ENCODE measurements at regions not wholly inside any gene's neighbourhood (a gene's known extent, or its start where the extent isn't known, plus 50 kb on each side); places are given as distances from the start of the nearest gene placed in this dataset.
A peak's percentile ranks its signal among the peaks of the same experiment; 100 is the strongest.
"Not testable (repeated sequence)": the region's sequence is repeated elsewhere in the genome, so short reads cannot be mapped to it uniquely, and the experiment has no call there.

DNA sequence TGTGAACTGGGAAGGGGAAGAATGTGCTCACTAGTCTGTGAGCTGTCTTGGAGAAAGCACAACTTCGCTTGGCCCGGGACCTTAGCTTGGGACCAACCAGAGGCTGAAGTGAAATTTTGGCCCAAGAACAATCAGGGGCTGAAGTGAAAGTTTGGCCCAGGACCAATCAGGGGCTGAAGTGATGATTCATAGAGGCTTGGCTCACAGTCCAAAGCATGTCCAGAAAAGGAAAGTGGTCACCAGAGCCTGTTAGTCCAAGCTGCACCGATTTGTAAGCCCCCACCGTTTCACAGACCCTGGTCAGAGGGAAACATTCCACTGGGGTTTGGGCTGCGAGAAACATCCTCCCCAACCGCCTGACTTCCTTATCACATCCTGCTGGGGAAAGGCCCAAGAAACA is 763.3 kb downstream of the SPATA31A7 start:
- in situ Hi-C loops (cut with HindIII; ENCODE audit: low sequenced_read_pairs); H3K4me3 ChIP-seq (ENCODE audit: low read depth, low read length): not testable (repeated sequence)
- DNase-seq (ENCODE audit: low read depth, low spot score) = peak; percentile 86

DNA sequence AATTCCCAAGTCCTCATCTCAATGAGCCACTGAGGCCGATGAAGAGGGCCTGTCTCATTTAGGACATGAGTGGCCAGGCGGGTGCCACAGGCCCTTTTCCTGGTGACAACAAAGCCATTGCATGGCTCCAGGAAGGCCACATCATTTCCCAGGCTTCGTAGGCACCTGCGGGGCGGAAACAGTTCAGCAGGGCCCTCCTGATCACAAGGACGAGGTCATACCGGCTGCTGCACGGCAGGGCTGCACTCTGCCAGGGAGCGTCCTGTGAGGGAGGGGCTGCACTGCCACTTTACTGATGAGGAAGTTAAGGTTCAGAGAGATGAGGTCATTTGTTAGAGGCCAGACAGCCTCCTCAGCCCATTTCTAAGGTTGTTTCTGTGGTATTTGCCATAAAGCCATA is 781.8 kb downstream of the SPATA31A7 start:
- DNase-seq (ENCODE audit: low read depth, low spot score); in situ Hi-C loops (cut with HindIII; ENCODE audit: low sequenced_read_pairs): not testable (repeated sequence)

DNA sequence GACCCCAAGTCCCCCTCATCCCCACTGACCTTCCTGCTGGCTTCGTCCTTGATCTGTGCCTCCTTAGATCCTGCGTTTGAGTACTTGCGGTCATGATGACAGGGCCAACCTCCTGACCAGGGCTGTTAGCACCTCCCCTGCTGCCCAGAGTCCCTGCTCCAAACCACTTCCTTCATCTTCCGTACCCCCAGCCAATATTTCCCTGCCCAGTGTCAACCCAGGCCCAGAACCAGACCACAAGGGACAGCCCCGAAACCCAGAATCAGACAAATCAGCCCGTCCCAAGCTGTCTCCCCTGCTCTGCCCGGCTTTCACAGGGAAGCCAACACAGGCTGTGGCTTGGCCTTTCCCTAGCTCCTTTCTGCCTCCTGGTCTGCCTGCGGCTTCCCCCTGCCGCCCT is 784.7 kb downstream of the SPATA31A7 start:
- DNase-seq (ENCODE audit: low read depth, low spot score); in situ Hi-C loops (cut with HindIII; ENCODE audit: low sequenced_read_pairs); H3K4me3 ChIP-seq (ENCODE audit: low read depth, low read length): not testable (repeated sequence)

More for the DNA sequence above, 781.8 kb downstream of the SPATA31A7 start:
- not testable (repeated sequence) for H3K4me3 ChIP-seq (ENCODE audit: low read depth, low read length)

DNA sequence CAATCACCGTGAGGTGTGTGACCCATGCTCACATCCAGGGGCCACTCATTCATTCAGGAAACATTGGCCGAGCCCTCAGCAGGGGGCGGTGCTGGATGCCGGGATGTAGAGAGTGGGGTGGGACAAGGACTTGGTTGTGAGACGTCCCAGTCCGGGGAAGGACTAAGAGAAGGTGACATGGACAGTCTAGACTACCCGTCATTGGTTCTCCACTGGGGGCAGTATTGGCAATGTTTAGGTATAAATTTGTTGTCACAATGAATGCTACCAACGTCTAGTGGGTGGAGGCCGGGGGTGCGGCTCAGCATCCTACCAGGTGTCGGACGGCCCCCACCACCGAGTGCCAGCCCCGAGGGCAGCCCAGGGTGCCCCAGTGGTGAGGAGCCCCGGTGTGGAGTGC is 786.5 kb downstream of the SPATA31A7 start:
- H3K4me3 ChIP-seq (ENCODE audit: low read depth, low read length); in situ Hi-C loops (cut with HindIII; ENCODE audit: low sequenced_read_pairs); DNase-seq (ENCODE audit: low read depth, low spot score): not testable (repeated sequence)

DNA sequence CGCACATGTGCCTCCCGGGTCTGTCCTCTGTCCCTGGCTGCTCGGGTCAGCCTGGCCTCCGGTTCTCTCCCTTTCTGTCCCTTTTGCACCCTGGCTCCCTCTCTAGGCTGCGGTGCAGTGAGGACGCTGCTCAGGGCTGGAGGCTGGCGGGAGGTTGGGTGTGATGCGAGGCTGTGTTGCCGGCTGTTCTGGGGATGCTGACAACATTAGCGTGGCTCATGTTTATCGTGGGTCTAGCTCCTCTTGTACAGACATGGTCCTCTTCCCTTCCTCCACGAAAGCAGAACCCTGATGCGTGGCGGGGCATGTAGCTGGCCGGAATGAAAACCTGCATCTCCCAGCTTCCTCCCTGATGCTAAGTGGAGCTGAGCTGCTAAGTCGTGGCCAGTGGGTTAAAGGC is 792.9 kb downstream of the SPATA31A7 start:
- H3K4me3 ChIP-seq (ENCODE audit: low read depth, low read length); in situ Hi-C loops (cut with HindIII; ENCODE audit: low sequenced_read_pairs); DNase-seq (ENCODE audit: low read depth, low spot score): not testable (repeated sequence)

DNA sequence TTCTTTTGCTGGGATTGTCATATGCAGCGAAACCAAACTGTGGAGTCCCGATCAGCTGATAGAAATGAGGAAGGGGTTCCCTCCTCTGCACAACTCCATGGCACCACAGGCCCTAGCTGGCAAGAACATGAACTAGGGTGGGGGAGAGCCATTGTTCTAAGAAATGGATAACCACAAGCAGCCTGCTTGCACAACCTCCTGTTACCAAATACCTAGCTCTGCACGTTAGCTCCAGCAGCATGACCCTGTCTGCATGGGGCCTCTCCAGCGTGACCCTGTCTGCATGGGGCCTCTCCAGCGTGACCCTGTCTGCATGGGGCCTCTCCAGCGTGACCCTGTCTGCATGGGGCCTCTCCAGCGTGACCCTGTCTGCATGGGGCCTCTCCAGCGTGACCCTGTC is 793.6 kb downstream of the SPATA31A7 start:
- DNase-seq (ENCODE audit: low read depth, low spot score); in situ Hi-C loops (cut with HindIII; ENCODE audit: low sequenced_read_pairs); H3K4me3 ChIP-seq (ENCODE audit: low read depth, low read length): not testable (repeated sequence)

DNA sequence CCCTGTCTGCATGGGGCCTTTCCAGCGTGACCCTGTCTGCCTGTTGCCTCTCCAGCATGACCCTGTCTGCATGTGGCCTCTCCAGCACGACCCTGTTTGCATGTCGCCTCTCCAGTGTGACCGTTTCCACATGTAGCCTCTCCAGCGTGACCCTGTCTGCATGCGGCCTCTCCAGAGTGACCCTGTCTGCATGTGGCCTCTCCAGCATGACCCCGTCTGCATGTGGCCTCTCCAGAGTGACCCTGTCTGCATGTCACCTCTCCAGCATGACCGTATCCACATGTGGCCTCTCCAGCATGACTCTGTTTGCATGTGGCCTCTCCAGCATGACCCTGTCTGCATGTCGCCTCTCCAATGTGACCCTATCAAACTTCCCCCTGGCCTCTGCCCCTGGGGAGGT is 794.1 kb downstream of the SPATA31A7 start:
- H3K4me3 ChIP-seq (ENCODE audit: low read depth, low read length); DNase-seq (ENCODE audit: low read depth, low spot score); in situ Hi-C loops (cut with HindIII; ENCODE audit: low sequenced_read_pairs): not testable (repeated sequence)

DNA sequence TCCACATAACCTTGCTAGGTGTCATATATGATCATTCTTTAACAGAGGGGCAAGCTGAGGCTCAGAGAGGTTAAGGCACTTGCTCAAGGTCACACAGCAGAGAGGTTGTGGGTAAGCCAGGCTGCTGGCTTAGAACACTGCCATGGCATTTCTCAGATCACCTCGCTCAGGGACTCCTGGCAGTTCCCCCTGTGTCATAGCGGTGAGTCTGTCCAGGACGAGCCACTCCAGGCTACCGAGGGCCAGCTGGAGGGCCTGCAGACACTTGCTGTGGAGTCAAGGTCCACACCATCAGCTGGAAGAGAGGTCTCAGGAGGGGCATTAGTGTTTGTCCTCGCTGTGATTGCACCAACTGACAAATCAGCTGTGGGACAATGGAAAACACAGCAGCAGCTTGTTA is 794.7 kb downstream of the SPATA31A7 start:
- in situ Hi-C loops (cut with HindIII; ENCODE audit: low sequenced_read_pairs); DNase-seq (ENCODE audit: low read depth, low spot score); H3K4me3 ChIP-seq (ENCODE audit: low read depth, low read length): not testable (repeated sequence)

DNA sequence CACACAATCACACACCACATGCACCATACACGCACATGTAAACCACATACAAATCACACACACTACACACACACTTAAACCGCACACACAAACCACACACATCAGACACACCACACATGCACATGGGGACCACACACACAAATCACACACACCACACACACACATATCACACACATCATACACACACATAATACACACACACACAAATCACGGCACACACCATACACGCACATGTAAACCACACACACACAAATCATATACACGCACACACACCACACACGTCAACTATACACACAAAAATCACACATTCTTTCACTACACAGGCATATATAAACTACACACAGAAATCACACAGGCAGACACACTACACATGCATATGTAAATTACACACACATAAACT is 802.3 kb downstream of the SPATA31A7 start:
- in situ Hi-C loops (cut with HindIII; ENCODE audit: low sequenced_read_pairs); H3K4me3 ChIP-seq (ENCODE audit: low read depth, low read length); DNase-seq (ENCODE audit: low read depth, low spot score): not testable (repeated sequence)

DNA sequence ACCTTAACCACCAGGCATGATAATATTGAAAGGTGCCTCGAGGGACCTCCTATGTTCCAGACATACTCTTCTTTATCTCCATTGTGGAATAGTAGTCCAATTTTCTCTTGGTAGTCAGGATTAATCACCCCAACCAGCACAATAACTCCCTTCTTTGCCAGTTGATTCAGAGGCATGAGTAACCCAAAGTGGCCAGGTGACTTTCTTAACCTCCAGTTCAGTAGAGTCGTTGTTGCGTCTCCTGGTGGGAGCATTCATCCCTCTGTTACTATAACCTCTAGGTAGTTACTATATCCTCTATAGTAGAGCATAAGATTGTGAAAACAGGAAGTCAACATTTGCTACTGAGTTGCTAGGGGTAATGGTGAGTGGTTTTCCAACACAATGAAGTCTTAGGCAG is 842.6 kb downstream of the SPATA31A7 start:
- H3K4me3 ChIP-seq (ENCODE audit: low read depth, low read length); in situ Hi-C loops (cut with HindIII; ENCODE audit: low sequenced_read_pairs); DNase-seq (ENCODE audit: low read depth, low spot score): not testable (repeated sequence)

DNA sequence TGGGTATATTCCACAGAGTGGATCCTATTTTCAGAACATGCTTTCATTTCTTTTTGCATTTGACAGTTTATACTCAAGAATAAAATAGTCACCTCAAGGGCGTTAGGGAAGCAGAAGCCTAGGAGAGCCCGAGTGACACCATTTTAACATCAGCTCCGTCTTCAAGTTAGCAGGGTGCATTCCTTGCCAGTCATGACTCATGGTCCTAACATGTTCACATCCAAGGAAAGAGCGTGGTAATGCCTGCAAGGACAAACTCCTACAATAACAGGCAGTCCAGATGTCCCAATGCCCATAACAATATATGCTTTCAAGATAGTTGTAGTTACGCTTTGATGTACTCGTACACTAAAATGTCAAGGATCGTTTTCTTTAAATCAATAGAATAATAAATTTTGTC is 848.4 kb downstream of the SPATA31A7 start:
- in situ Hi-C loops (cut with HindIII; ENCODE audit: low sequenced_read_pairs); H3K4me3 ChIP-seq (ENCODE audit: low read depth, low read length); DNase-seq (ENCODE audit: low read depth, low spot score): not testable (repeated sequence)

DNA sequence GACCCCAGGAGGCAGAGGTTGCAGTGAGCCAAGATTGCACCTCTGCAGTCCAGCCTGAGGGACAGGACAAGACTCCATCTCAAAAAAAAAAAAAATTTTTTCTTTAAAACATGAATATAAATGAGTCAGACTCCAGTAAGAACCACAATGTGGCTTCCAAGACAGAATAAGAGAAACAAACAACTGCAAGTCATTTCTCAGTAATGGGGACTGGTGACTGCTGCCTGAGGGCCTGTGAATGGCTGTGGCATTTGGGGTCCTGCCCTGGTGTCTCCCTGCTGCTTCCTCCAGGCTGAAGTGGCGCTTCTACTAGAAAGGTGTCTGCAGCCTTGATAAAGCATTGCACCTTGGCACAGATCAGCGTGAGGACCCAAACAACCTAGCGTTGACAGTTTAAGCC is 868.3 kb downstream of the SPATA31A7 start:
- in situ Hi-C loops (cut with HindIII; ENCODE audit: low sequenced_read_pairs); H3K4me3 ChIP-seq (ENCODE audit: low read depth, low read length); DNase-seq (ENCODE audit: low read depth, low spot score): not testable (repeated sequence)

DNA sequence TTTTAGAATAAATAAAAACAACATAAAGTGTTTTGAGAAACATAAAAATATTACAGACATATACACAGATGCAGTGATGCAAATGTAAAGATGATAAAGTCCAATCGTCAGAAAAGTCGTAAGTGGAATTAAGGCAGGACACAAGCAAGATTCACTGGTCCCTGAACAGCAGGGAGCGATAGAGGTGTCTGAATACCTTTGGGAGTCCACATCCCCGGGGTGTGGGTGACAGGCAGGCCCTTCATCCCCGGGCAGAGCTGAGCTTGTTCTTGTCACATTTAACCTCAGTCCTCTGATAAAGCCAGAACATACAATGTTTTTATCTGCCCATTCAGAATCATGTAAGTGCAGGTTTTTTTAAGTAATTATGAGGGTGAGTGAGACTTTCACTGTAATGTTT is 881.2 kb downstream of the SPATA31A7 start:
- in situ Hi-C loops (cut with HindIII; ENCODE audit: low sequenced_read_pairs); H3K4me3 ChIP-seq (ENCODE audit: low read depth, low read length); DNase-seq (ENCODE audit: low read depth, low spot score): not testable (repeated sequence)

DNA sequence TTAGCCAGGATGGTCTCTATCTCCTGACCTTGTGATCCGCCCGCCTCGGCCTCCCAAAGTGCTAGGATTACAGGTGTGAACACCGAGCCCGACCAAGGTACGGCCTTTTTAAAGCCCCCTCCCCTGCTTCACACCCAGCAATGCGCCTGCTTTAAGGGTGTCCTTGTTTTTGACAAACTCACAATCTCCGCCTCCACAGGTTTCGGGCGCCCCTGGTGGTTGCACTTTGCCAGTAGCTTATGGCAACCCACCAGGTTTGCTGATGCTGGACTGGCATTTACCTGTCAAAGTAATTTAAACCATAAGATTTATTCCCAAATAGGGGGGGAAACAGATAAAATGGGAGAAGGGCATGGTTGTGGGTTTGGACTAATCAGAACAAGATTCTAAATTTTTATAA is 883.6 kb downstream of the SPATA31A7 start:
- in situ Hi-C loops (cut with HindIII; ENCODE audit: low sequenced_read_pairs); DNase-seq (ENCODE audit: low read depth, low spot score); H3K4me3 ChIP-seq (ENCODE audit: low read depth, low read length): not testable (repeated sequence)

DNA sequence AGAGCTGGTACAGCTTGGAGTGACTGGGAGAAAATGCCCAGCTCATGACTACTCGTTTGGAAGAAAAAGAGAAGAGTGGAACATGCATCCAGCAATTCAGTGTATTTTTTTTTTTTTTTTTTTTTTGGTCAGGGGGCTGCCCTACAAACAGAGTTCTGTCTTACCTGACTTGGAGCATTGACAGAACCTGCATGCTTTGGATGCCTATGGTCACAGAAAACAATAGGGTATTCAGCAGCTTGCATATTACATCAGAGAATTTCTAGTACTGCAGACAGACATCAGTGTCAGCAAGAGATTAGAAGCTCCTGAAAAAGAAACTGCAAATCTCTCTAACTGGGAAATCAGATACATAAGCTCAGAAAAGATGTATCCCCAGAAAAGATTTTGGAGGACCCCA is 894.4 kb downstream of the SPATA31A7 start:
- H3K4me3 ChIP-seq (ENCODE audit: low read depth, low read length); DNase-seq (ENCODE audit: low read depth, low spot score); in situ Hi-C loops (cut with HindIII; ENCODE audit: low sequenced_read_pairs): not testable (repeated sequence)

DNA sequence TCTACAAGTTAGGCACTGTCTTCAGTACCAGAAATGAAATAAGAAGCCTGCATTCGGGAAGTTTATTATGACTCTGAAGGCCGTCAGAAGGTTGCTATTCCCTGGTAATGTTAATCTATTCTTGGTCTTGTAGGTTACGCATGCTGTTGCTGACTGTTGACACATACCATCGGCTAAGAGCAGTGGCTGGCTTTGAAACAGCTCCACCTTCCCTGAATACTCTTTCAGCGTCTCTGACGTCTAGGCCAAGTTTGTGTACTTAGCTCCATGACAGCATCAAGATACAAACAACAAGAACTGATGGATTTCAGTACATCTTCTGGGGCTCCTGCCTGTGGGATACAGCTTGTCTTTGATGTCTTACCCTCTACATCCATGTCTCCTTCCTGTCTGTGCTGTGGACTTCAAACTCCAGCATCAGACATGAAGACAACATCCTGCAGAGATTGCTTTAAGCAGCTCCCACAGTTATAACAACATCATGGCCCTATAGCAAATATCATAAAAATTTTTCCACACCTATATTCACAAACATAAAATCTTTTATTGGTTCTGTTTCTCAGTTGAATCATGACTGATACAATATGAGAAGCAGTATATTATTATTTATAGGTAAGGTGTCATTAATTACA is 906.0 kb downstream of the SPATA31A7 start:
- DNase-seq (ENCODE audit: low read depth, low spot score); in situ Hi-C loops (cut with HindIII; ENCODE audit: low sequenced_read_pairs): not testable (repeated sequence)

DNA sequence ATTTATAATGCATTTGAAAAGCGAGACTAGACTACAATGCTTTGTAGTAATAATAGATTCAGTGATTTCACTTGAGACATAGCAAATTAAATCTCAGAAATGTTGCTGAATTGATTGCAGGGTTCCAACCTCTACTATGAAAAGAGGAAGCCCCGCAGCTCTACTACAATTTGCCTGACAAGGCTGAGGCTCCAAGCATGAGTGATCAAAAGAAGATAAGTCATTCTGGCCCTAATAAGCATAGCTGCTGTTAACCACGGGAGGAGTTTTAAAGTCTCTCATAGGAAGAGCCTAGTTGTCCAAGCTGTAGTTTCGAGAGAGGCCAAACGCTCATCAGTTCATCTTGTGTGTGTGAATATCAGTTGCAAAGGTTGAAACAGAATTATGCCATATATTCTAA is 920.6 kb downstream of the SPATA31A7 start:
- H3K4me3 ChIP-seq (ENCODE audit: low read depth, low read length); DNase-seq (ENCODE audit: low read depth, low spot score); in situ Hi-C loops (cut with HindIII; ENCODE audit: low sequenced_read_pairs): not testable (repeated sequence)

More for the DNA sequence above, 906.0 kb downstream of the SPATA31A7 start:
- H3K4me3 ChIP-seq (ENCODE audit: low read depth, low read length) = not testable (repeated sequence)

DNA sequence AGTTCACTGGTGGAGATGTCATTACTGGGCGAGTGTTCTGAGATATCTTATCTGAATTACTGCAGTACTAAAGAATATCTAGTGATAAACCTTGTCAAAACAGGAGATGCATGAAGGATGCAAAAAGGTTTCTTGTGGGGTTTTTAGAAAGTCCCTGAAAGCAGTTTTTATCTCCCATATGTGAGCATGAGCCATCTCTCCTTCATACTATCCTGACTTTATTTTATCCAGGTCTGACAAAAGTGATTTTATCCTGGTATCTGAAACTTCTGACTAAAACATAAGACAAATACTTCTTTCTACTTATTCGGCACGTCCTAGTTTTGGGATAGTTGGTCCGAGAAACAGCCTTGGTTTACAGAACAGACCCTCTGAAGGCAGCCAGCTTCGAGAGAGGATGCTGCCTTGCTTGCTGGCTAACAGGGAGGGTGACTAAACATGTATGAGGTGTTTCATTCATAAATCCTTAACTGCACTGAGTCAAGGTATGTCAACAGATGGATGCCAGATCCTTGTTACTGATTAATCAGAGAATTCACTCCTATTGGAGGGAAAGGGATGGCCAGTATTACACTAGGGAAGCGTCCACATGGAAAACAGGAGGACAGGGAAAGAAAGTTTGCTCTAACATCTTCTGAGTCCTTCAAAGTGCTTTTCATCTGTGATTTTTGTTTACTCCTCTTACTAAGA is 927.3 kb downstream of the SPATA31A7 start:
- DNase-seq (ENCODE audit: low read depth, low spot score); in situ Hi-C loops (cut with HindIII; ENCODE audit: low sequenced_read_pairs); H3K4me3 ChIP-seq (ENCODE audit: low read depth, low read length): not testable (repeated sequence)
